HepG2 (cell line): ENCODE measurements at regions not wholly inside any gene's neighbourhood (a gene's known extent, or its start where the extent isn't known, plus 50 kb on each side); places are given as distances from the start of the nearest gene placed in this dataset.

ENCODE experiments used
- ELF1 ChIP-seq: sonication (generic); formaldehyde crosslinking; IDR thresholded peaks from 2 replicates; pipeline ENCODE4 v1.4.0; 2020; ENCODE audit warnings: missing genetic modification reagents
- HCFC1 ChIP-seq: fragments of 150-350 bp; IDR thresholded peaks from 2 replicates; pipeline ENCODE4 v1.6.1; 2014; ENCODE audit warnings: low read depth, low read length
- MED1 ChIP-seq: sonication (generic); formaldehyde crosslinking; IDR thresholded peaks from 2 replicates; pipeline ENCODE4 v1.4.0; 2020; ENCODE audit warnings: missing genetic modification reagents
- NR3C1 ChIP-seq: sonication (generic); formaldehyde crosslinking; IDR thresholded peaks from 2 replicates; pipeline ENCODE4 v1.4.0; 2020; ENCODE audit warnings: missing genetic modification reagents
- PHF8 ChIP-seq: sonication (generic); formaldehyde crosslinking; IDR thresholded peaks from 2 replicates; pipeline ENCODE4 v1.5.0; 2020; ENCODE audit warnings: missing genetic modification reagents
- RXRB ChIP-seq: IDR thresholded peaks from 2 replicates; pipeline ENCODE4 v1.6.1; 2016; ENCODE audit warnings: borderline replicate concordance, missing genetic modification reagents, missing compliant biosample characterization
- SMAD9 ChIP-seq: sonication (generic); formaldehyde crosslinking; IDR thresholded peaks from 2 replicates; pipeline ENCODE4 v1.5.1; 2020; ENCODE audit warnings: mild to moderate bottlenecking, missing genetic modification reagents
- ZNF10 ChIP-seq: sonication (generic); formaldehyde crosslinking; IDR thresholded peaks from 2 replicates; pipeline ENCODE4 v1.4.0; 2020; ENCODE audit warnings: mild to moderate bottlenecking, low read depth, missing genetic modification reagents, borderline replicate concordance
- ZNF101 ChIP-seq: sonication (generic); formaldehyde crosslinking; IDR thresholded peaks from 2 replicates; pipeline ENCODE4 v1.4.0; 2020; ENCODE audit warnings: mild to moderate bottlenecking, low read depth, missing genetic modification reagents, borderline replicate concordance
- ZNF724P ChIP-seq: sonication (generic); formaldehyde crosslinking; IDR thresholded peaks from 2 replicates; pipeline ENCODE4 v1.8.0; 2022; ENCODE audit warnings: missing genetic modification reagents, borderline replicate concordance
- ZSCAN12 ChIP-seq: sonication (generic); formaldehyde crosslinking; IDR thresholded peaks from 2 replicates; pipeline ENCODE4 v1.9.0; 2021; ENCODE audit warnings: mild to moderate bottlenecking, missing genetic modification reagents

DNA sequence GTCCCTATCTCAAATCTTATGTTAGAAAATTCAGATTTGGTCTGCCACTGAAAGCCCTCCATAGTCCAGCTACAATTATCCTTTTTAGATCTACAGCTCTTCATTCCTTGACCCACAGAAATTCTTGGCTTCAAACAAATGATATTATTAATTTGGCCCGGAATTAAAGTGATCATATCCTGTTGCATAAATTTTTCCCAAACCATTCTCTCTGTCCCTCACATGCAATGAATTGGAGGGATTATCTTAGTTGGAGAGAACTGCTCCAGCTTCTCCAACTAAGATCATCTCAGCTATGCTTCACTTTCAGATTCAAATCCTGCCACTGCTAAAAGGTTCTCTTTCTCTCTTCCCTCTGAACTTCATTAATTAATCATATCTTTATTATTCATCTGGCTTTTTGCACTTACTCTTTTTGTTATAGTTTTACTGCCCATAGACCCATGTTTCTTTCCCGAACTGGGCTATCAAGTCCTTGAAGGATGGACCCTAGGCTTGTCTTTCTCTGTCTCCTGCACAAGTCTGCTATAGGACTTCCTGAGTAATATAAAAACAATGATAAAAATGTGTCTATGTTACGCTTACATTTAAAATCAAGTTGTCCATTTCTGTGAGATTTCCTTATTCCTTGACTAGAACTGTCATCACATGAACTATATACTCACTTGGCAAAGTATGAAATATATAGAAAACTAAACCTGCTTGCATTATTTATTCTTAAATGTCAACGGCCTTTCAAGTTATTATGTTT lies 493.9 kb upstream of the MARCKS start:
- TF ChIP-seq PHF8 (no peak), ELF1 (no peak), ZNF724P (no peak), SMAD9 (CRISPR knock-in tag) (no peak), ZNF10 (CRISPR knock-in tag) (no peak), ZSCAN12 (no peak), HCFC1 (no peak), NR3C1 (no peak), RXRB (no peak), ZNF101 (CRISPR knock-in tag) (no peak), MED1 (CRISPR knock-in tag) (no peak)
